NCI-H2171 (cell line): ENCODE measurements at regions not wholly inside any gene's neighbourhood (a gene's known extent, or its start where the extent isn't known, plus 50 kb on each side); places are given as distances from the start of the nearest gene placed in this dataset.
"Not testable (repeated sequence)": the region's sequence is repeated elsewhere in the genome, so short reads cannot be mapped to it uniquely, and the experiment has no call there.

Experiments used
- DNase-seq: peaks from one replicate; lab custom pipeline; 2025; lab: John Stamatoyannopoulos, UW

GRCh38 chr9:84511651-84512050 lies 157.9 kb upstream of the NTRK2 start:
- DNase-seq, result no peak

DNA sequence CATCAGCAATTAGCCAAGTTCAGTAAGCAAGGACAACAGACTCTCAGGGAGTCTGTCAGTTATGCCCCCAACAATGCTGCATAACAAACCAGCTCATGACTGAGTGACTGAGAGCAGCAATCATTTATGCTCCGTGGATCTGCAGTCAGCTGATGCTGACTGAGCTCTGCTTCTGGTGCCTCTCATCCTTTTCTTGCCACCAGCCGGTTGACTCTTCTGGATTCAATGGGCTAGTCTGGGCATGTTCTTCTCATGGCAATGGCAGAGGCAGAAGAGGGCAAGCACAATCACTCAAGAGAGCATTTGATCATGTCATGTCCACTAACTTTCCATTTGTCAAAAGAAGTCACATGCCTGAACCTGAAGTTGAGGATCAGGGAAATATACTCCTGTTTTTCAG lies 157.0 kb upstream of the NTRK2 start:
- no peak for DNase-seq

- no peak for DNase-seq
These were observed 156.1 kb upstream of the NTRK2 start for GRCh38 chr9:84513473-84513872.

GRCh38 chr9:84513979-84514378 lies 155.6 kb upstream of the NTRK2 start:
- DNase-seq, result no peak

GRCh38 chr9:84514421-84514820 lies 155.1 kb upstream of the NTRK2 start:
- no peak for DNase-seq

- DNase-seq, result no peak
These were observed 152.5 kb upstream of the NTRK2 start for GRCh38 chr9:84517026-84517425.

GRCh38 chr9:84519413-84519812 lies 150.1 kb upstream of the NTRK2 start:
- DNase-seq, result no peak

- no peak for DNase-seq
These were observed 148.3 kb upstream of the NTRK2 start for GRCh38 chr9:84521208-84521607.

GRCh38 chr9:84526211-84526610 lies 143.3 kb upstream of the NTRK2 start:
- DNase-seq, result not testable (repeated sequence)

DNA sequence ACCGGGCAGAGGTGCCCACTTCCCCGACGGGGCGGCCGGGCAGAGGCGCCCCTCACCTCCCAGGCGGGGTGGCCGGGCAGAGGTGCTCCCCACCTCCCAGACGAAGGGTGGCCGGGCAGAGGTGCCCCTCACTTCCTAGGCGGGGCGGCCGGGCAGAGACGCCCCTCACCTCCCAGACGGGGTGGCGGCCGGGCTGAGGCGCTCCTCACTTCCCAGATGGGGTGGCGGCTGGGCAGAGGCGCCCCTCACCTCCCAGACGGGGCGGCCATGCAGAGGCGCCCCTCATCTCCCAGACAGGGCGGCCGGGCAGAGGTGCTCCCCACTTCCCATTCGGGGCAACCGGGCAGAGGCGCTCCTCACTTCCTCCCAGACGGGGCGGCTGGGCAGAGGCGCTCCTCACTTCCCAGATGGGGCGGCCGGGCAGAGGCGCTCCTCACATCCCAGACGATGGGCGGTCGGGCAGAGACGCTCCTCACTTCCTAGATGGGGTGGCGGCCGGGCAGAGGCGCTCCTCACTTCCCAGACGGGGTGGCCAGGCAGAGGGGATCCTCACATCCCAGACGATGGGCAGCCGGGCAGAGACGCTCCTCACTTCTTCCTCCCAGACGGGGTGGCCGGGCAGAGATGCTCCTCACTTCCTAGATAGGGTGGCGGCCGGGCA lies 142.3 kb upstream of the NTRK2 start:
- not testable (repeated sequence) for DNase-seq

- not testable (repeated sequence) for DNase-seq
These were observed 133.6 kb upstream of the NTRK2 start for GRCh38 chr9:84535973-84536372.

DNA sequence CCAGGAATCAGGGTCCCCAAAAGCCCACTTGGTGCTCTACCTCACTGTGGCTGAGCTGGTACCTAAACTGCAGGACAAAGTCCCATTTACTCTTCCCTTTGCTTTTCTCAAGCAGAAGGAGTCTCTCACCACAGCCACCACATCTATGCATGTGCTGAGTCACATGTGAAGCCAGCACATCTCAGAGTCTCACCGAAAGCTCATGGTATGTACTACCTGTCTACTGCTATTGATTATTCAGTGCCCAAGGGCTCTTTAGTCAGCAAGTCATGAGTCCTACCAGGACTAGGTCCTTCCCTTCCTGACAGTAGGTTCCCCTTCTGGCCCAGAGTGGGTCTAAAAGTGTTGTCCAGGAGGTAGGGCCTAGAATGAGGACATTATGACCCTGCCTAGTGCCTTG lies 130.7 kb upstream of the NTRK2 start:
- DNase-seq, result no peak

- no peak for DNase-seq
These were observed 127.0 kb upstream of the NTRK2 start for GRCh38 chr9:84542554-84542953.

- DNase-seq, result no peak
These were observed 115.4 kb upstream of the NTRK2 start for GRCh38 chr9:84554069-84554664.

GRCh38 chr9:84556556-84556955 lies 113.0 kb upstream of the NTRK2 start:
- DNase-seq, result no peak

GRCh38 chr9:84557751-84558150 lies 111.8 kb upstream of the NTRK2 start:
- DNase-seq, result no peak

DNA sequence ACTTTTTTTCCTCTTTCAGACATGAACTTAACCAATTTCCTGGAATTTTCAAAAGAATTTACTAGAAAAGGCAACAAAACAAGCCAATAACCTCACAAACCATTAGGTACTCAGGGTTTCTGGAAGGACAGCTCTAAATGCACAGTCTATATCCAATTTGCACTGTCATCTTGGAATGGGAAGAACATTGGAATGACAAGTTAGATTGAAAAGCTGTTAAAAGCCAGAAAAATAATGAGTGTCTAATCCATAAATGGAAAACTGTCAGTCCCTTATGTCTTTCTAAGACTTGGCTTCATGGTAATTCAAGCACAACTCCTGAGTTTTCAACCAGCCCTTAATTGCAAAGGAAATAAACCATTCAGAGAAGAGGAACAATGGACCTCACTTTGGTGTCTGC lies 105.8 kb upstream of the NTRK2 start:
- DNase-seq, result no peak

- no peak for DNase-seq
These were observed 101.7 kb upstream of the NTRK2 start for GRCh38 chr9:84567805-84568204.

DNA sequence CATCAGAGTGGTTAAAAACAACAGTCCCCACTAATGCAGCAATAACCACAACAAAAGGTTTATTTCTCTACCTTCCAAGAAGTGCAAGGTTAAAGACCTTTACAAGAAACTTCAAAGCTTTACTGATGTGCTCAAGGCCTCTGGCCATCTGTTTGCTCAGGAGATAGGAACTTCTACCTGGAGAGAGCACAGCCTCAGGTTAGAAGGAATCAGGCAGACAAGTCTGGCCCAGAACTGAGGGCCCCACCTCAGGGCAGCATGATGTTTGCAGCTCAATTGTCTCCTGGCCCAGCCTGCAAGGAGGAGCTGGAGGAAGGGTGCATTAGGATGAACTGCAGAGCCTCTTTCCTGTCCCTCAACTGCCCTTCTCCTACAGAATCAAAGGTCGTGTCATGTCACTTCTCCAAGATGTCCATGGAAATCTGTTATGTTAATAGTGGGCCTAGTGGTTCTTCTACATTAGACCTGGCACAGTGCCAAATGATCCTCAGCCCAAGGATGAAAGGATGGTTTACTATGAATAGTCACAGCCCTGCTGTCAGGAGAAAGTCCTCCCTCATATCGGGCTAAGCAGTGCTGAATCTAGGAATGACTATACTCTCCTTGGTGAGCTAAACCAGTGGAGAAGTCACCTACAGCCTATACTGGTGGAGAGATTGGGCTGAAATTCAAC lies 98.9 kb upstream of the NTRK2 start:
- DNase-seq, result no peak

DNA sequence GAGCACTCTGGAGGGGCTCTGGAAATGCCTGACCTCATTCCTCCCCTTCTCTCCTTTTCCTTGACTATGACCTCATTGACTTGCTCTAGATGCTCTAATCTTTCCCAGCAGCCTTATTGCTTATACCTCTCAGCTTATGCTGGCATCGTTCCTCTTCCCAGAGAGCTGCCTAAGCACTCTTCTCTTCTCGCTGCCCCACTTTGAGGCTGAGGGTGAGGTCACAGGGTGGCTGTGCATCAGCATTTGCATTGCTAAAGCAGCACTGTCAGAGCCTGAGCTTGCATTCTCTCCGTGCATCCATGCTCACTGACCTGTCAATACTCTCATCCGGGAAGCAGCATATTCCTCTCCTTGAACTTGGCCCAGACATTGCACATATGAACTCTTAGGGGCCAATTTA lies 96.4 kb upstream of the NTRK2 start:
- DNase-seq, result no peak

GRCh38 chr9:84575705-84576104 lies 93.8 kb upstream of the NTRK2 start:
- DNase-seq, result no peak

DNA sequence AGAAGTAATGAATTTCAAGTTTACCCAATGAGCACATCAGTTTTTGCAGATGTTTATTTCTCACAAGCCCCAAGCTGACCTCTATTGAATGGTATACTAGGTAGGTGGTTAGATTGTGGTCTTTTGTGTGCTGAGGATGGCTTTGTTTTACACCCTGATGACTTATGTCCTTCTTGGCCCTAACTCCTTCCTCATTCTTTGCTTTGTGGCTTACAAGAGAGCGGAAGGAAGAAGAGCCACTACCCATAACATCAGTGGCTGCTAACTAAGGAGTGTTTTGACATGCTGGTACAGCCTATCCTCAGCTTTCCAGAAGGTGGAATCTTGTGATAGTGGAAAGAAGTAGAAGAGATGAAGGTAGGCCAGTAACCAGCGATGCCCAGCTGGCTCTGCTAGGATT lies 85.7 kb upstream of the NTRK2 start:
- DNase-seq, result no peak

- no peak for DNase-seq
These were observed 82.9 kb upstream of the NTRK2 start for GRCh38 chr9:84586662-84587061.

DNA sequence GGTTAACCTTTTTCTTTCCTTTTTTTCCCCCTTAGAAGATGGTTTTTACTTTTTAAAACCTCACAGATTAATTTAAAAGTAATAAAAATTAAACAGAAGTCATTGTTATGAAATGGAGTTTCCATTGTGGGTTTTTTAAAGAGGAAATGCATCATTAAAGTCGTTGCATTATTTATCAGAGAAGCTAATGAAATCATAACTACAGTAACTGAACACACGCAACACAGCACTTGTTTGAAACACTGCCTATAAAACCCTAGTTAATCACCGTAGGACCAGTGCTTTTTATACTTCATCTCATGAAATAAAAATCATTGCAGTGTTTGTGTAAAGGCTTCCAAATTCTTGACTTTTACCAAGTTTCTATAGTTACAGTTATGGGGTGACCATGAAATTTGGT lies 82.4 kb upstream of the NTRK2 start:
- no peak for DNase-seq
